ENCODE measurements at regions not wholly inside any gene's neighbourhood (a gene's known extent, or its start where the extent isn't known, plus 50 kb on each side); places are given as distances from the start of the nearest gene placed in this dataset.

DNA sequence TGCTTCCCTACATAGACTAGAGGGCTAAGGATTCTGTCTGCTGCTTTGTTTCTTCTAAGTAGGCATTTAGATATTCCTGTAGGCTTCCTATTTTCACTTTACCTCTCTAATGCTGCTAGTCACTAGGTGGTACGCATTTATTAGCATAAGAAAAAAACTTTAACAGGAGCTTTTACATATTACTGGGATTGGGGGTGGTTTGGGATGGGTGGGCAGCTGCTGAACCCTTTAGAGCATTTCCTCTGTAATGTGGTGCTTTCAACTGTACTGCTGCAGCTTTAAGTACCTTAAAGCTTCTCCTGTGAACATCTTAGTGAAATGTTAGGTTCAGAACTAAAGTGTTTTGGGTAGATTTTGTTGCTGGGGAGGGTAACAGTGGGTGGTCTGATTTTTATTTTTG lies 92.6 kb downstream of the ZNF486 start:
- H3K4me2 ChIP-seq, result no peak overlapping the region
- H3K4me1 ChIP-seq (ENCODE audit: low read depth, poor library complexity, severe bottlenecking), result no peaks in the 10 kb centered on the region
- H3K27me3 ChIP-seq (ENCODE audit: insufficient read depth, low read depth), result no peaks in the 10 kb centered on the region
- no peaks in the 10 kb centered on the region for H4K20me1 ChIP-seq (ENCODE audit: insufficient read depth)
- H2AFZ ChIP-seq (ENCODE audit: low read depth), result no peak overlapping the region
- H3K27ac ChIP-seq, result no peak overlapping the region
- no peak overlapping the region for H3K9ac ChIP-seq
- H3K4me3 ChIP-seq (IDR thresholded peaks at IDR 0.05; ENCODE audit: insufficient read depth, low read depth, low read length), result no peak overlapping the region
- H3K79me2 ChIP-seq (ENCODE audit: insufficient read depth, low read depth), result no peaks in the 10 kb centered on the region
- no peaks in the 10 kb centered on the region for H3K36me3 ChIP-seq (ENCODE audit: insufficient read depth)
- TF ChIP-seq, protein P1, sequence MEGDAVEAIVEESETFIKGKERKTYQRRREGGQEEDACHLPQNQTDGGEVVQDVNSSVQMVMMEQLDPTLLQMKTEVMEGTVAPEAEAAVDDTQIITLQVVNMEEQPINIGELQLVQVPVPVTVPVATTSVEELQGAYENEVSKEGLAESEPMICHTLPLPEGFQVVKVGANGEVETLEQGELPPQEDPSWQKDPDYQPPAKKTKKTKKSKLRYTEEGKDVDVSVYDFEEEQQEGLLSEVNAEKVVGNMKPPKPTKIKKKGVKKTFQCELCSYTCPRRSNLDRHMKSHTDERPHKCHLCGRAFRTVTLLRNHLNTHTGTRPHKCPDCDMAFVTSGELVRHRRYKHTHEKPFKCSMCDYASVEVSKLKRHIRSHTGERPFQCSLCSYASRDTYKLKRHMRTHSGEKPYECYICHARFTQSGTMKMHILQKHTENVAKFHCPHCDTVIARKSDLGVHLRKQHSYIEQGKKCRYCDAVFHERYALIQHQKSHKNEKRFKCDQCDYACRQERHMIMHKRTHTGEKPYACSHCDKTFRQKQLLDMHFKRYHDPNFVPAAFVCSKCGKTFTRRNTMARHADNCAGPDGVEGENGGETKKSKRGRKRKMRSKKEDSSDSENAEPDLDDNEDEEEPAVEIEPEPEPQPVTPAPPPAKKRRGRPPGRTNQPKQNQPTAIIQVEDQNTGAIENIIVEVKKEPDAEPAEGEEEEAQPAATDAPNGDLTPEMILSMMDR (conservative IDR thresholded peaks at IDR 0.05; ENCODE audit: low read depth, low read length), result no peak

DNA sequence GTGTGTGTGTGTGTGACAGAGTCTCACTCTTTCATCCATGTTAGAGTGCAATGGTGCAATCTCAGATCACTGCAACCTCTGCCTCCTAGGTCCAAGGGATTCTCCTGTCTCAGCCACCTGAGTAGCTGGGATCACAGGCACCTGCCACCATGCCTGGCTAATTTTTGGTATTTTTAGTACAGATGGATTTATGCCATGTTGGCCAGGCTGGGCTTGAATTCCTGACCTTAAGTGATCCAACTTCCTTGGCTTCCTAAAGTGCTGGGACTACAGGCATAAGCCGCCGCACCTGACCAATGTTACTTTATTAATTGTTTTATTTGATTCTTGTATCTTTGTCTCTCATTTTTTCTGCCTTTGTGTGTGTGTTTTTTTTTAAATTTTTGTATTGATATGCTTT lies 89.6 kb downstream of the ZNF486 start:
- Histone ChIP-seq H3K4me1 (ENCODE audit: low read depth, poor library complexity, severe bottlenecking) (no peaks in the 10 kb centered on the region), H3K4me2 (no peak overlapping the region), H3K36me3 (ENCODE audit: insufficient read depth) (no peaks in the 10 kb centered on the region), H4K20me1 (ENCODE audit: insufficient read depth) (no peaks in the 10 kb centered on the region), H3K9ac (no peak overlapping the region), H3K79me2 (ENCODE audit: insufficient read depth, low read depth) (no peaks in the 10 kb centered on the region), H2AFZ (ENCODE audit: low read depth) (no peak overlapping the region), H3K27ac (no peak overlapping the region), H3K4me3 (IDR thresholded peaks at IDR 0.05; ENCODE audit: insufficient read depth, low read depth, low read length) (no peak overlapping the region), H3K27me3 (ENCODE audit: insufficient read depth, low read depth) (no peaks in the 10 kb centered on the region)
- TF ChIP-seq, protein P1 (conservative IDR thresholded peaks at IDR 0.05; ENCODE audit: low read depth, low read length), result no peak

DNA sequence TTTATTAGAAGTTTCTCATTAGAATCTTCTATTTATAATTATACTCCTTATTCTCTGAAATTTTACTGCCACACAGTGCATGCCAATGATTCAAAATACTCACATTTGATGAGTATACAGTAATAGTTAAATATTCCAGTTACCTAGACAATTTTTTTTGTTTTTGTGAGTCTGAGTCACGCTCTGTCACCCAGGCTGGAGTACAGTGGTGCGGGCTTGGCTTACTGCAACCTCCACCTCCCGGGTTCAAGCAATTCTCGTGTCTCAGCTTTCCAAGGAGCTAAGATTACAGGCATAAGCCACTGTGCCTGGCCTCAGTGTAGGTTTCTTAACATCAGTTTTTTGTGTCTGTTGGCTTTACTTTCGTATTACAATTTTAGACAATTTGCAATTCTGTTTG lies 87.1 kb downstream of the ZNF486 start:
- H3K4me3 ChIP-seq (IDR thresholded peaks at IDR 0.05; ENCODE audit: insufficient read depth, low read depth, low read length), result no peak overlapping the region
- TF ChIP-seq, protein P1 (conservative IDR thresholded peaks at IDR 0.05; ENCODE audit: low read depth, low read length), result no peak

DNA sequence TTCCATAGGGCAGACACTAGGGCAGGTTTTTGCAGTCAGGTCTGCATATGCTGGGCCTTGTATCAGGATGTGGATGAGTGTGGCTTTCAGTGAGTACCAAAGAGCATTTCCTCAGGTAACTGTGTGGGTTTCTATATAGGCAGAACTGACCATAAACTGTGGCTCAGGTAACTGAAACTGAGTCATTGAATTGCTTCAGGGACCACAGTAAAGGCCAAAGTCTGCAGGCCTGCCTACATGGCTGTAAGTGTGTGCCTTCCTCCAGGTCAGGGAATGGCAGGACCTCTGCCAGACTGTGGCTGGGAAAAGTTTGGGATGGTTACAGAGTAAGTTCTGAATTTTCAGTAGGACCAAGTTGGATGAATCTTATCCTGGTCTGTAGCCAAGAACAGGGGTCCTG lies 85.6 kb downstream of the ZNF486 start:
- Histone ChIP-seq H3K4me2 (no peak overlapping the region), H3K27ac (no peak overlapping the region), H3K9ac (no peak overlapping the region), H3K79me2 (ENCODE audit: insufficient read depth, low read depth) (no peaks in the 10 kb centered on the region), H2AFZ (ENCODE audit: low read depth) (no peak overlapping the region), H3K4me3 (IDR thresholded peaks at IDR 0.05; ENCODE audit: insufficient read depth, low read depth, low read length) (no peak overlapping the region), H4K20me1 (ENCODE audit: insufficient read depth) (no peaks in the 10 kb centered on the region), H3K4me1 (ENCODE audit: low read depth, poor library complexity, severe bottlenecking) (no peaks in the 10 kb centered on the region), H3K36me3 (ENCODE audit: insufficient read depth) (no peaks in the 10 kb centered on the region), H3K27me3 (ENCODE audit: insufficient read depth, low read depth) (no peaks in the 10 kb centered on the region)
- TF ChIP-seq, protein P1 (conservative IDR thresholded peaks at IDR 0.05; ENCODE audit: low read depth, low read length), result no peak

More for the DNA sequence above, 87.1 kb downstream of the ZNF486 start:
- no peak overlapping the region for H3K9ac ChIP-seq
- no peaks in the 10 kb centered on the region for H3K36me3 ChIP-seq (ENCODE audit: insufficient read depth)
- H3K27ac ChIP-seq, result no peak overlapping the region
- H3K27me3 ChIP-seq (ENCODE audit: insufficient read depth, low read depth), result no peaks in the 10 kb centered on the region
- H3K4me2 ChIP-seq, result no peak overlapping the region
- H4K20me1 ChIP-seq (ENCODE audit: insufficient read depth), result no peaks in the 10 kb centered on the region
- no peaks in the 10 kb centered on the region for H3K79me2 ChIP-seq (ENCODE audit: insufficient read depth, low read depth)
- H2AFZ ChIP-seq (ENCODE audit: low read depth), result no peak overlapping the region
- H3K4me1 ChIP-seq (ENCODE audit: low read depth, poor library complexity, severe bottlenecking), result no peaks in the 10 kb centered on the region
